K562 (cell line): ENCODE measurements at regions not wholly inside any gene's neighbourhood (a gene's known extent, or its start where the extent isn't known, plus 50 kb on each side); places are given as distances from the start of the nearest gene placed in this dataset.
A peak's percentile ranks its signal among the peaks of the same experiment; 100 is the strongest.

Experiments
- C11orf30 ChIP-seq: fragments of 450-650 bp; IDR thresholded peaks from 2 replicates; pipeline ENCODE4 v1.6.1; 2016; ENCODE audit warnings: low read depth, mild to moderate bottlenecking
- CXXC5 ChIP-seq: fragments of 250-450 bp; sonication (Bioruptor Pico); IDR thresholded peaks from 2 replicates; pipeline ENCODE4 v1.8.0; 2022; ENCODE audit warnings: inconsistent platforms, mild to moderate bottlenecking, moderate library complexity
- ETV6 ChIP-seq, 3 experiments: fragments of 150-350 bp in 1 of 3; sonication (generic) in 1 of 3; formaldehyde crosslinking in 1 of 3; IDR thresholded peaks; 2 replicates each; pipeline versions ENCODE4 v1.6.1 to v1.8.0; 2014 to 2022; ENCODE audit warnings: borderline replicate concordance in 2 of 3, low read depth in 2 of 3, antibody characterized with exemption in 1 of 3, low read length in 1 of 3, mild to moderate bottlenecking in 1 of 3, missing genetic modification reagents in 1 of 3
- FOXA3 ChIP-seq, 2 experiments: fragments of 450-650 bp in 1 of 2; sonication (generic) in 1 of 2; formaldehyde crosslinking; IDR thresholded peaks in 1 of 2; conservative IDR thresholded peaks in 1 of 2; 2 replicates each; pipeline versions ENCODE4 v1.4.0 to v1.8.0; 2020 to 2022; ENCODE audit warnings: mild to moderate bottlenecking in 2 of 2, missing genetic modification reagents in 1 of 2
- FOXJ2 ChIP-seq: fragments of 200-800 bp; sonication (Bioruptor generic); IDR thresholded peaks from 2 replicates; pipeline ENCODE4 v1.6.1; 2016; ENCODE audit warnings: missing genetic modification characterization, missing compliant biosample characterization
- HMG20A ChIP-seq: fragments of 450-650 bp; formaldehyde crosslinking; conservative IDR thresholded peaks from 2 replicates; pipeline ENCODE4 v1.4.0; 2020; ENCODE audit warnings: mild to moderate bottlenecking, mixed read lengths
- HNRNPK ChIP-seq: fragments of 200-400 bp; formaldehyde crosslinking; IDR thresholded peaks from one replicate; pipeline ENCODE4 v1.6.1; 2018; ENCODE audit warnings: mild to moderate bottlenecking, low read depth, low read length; ENCODE audit not compliant: poor library complexity, severe bottlenecking
- HNRNPL ChIP-seq: fragments of 200-400 bp; formaldehyde crosslinking; IDR thresholded peaks from 2 replicates; pipeline ENCODE4 v1.6.1; 2017; ENCODE audit warnings: low read depth, mild to moderate bottlenecking, low read length
- HNRNPUL1 ChIP-seq: fragments of 200-400 bp; formaldehyde crosslinking; IDR thresholded peaks from 2 replicates; pipeline ENCODE4 v1.6.1; 2017; ENCODE audit warnings: low read length
- MAFK ChIP-seq: IDR thresholded peaks from 2 replicates; pipeline ENCODE4 v1.6.1; 2011; ENCODE audit warnings: low read length, improper control_type of control experiment
- SMAD4 ChIP-seq: fragments of 250-450 bp; sonication (Bioruptor Pico); conservative IDR thresholded peaks from 2 replicates; pipeline ENCODE4 v1.8.0; 2021; ENCODE audit warnings: inconsistent platforms, mild to moderate bottlenecking, moderate library complexity
- TAF9B ChIP-seq: fragments of 450-650 bp; IDR thresholded peaks from 2 replicates; pipeline ENCODE4 v1.6.1; 2018; ENCODE audit warnings: mild to moderate bottlenecking; ENCODE audit not compliant: partially characterized antibody
- ZBTB7A ChIP-seq: IDR thresholded peaks from 2 replicates; pipeline ENCODE4 v1.6.1; 2011; ENCODE audit warnings: low read depth, mild to moderate bottlenecking, low read length, moderate library complexity, borderline replicate concordance; ENCODE audit not compliant: control insufficient read depth
- ZNF384 ChIP-seq: IDR thresholded peaks from 2 replicates; pipeline ENCODE4 v1.6.1; 2012; ENCODE audit warnings: low read depth, low read length, improper control_type of control experiment
- ZNF584 ChIP-seq: fragments of 200-800 bp; sonication (Bioruptor generic); IDR thresholded peaks from 2 replicates; pipeline ENCODE4 v1.6.1; 2016; ENCODE audit warnings: low read depth, mild to moderate bottlenecking, missing genetic modification characterization, missing compliant biosample characterization
- TF ChIP-seq, protein P1 (sequence below): sonication (generic); formaldehyde crosslinking; IDR thresholded peaks from 2 replicates; pipeline ENCODE4 v1.8.0; 2022; ENCODE audit warnings: mild to moderate bottlenecking, missing genetic modification reagents, borderline replicate concordance
- TF ChIP-seq, protein P2 (sequence below): fragments of 450-650 bp; IDR thresholded peaks from 2 replicates; pipeline ENCODE4 v1.7.1; 2018; ENCODE audit warnings: mild to moderate bottlenecking, low read depth; ENCODE audit not compliant: partially characterized antibody
- TF ChIP-seq, protein P3 (sequence below): fragments of 450-650 bp; formaldehyde crosslinking; IDR thresholded peaks from 2 replicates; pipeline ENCODE4 v1.4.0; 2020; ENCODE audit warnings: mild to moderate bottlenecking, moderate library complexity

DNA sequence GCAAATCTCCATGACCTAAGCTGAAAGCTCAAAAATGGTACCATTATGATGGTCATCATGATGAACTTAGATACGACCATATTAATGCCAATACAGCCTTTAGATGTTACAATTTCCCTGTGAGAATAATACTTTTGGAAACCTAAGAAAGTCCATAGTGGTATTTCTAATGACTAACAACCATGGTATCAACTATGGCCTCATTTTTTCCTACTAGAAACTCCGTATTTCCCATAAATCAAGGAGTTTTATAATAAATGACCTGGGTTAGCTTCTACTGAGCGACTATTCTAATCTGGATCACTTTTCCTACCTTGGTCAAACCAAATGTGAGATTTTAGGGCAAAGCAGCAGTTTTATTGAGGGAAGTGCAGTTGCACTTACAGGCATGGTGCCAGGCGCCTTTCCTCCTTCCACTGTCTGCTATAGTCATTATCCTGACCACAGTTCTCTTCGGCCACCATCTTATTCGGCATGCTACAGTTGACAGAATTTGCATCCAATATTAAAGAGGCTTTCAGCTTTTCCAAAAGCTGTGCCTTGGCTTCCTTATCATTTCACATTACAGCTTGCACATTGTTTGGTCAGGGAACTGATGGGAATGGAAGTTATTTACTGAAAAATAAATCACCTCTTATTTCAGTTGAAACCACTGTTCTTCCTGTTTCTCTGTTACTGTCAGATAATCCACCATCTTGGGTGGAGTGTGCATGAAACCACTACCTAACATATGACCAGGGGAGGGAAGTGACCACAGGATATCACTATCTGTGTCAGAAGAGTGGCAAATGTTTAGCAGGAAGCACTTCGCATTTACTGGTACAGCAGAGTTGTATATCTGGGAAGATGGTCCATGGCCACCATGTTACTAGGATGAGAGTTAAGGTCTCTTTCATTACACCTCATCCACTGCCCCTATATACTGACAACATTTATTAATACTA lies 74.5 kb upstream of the PICALM start (continued):
- no peak for TF ChIP-seq ZBTB7A
- TF ChIP-seq, protein P1, sequence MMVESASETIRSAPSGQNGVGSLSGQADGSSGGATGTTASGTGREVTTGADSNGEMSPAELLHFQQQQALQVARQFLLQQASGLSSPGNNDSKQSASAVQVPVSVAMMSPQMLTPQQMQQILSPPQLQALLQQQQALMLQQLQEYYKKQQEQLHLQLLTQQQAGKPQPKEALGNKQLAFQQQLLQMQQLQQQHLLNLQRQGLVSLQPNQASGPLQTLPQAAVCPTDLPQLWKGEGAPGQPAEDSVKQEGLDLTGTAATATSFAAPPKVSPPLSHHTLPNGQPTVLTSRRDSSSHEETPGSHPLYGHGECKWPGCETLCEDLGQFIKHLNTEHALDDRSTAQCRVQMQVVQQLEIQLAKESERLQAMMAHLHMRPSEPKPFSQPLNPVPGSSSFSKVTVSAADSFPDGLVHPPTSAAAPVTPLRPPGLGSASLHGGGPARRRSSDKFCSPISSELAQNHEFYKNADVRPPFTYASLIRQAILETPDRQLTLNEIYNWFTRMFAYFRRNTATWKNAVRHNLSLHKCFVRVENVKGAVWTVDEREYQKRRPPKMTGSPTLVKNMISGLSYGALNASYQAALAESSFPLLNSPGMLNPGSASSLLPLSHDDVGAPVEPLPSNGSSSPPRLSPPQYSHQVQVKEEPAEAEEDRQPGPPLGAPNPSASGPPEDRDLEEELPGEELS (CRISPR knock-in tag), result no peak
- TF ChIP-seq TAF9B, result peak; percentile 58
- peak; percentile 77 for TF ChIP-seq SMAD4
- peak; percentile 48 for TF ChIP-seq CXXC5 (CRISPR knock-in tag)
- no peak for TF ChIP-seq C11orf30
- no peak for TF ChIP-seq HMG20A
- peak; percentile 68 to 94; a peak in 3 of 4 replicates for TF ChIP-seq FOXA3 (CRISPR knock-in tag; conservative IDR thresholded peaks at IDR 0.05 in 1 of 2, IDR thresholded peaks at IDR 0.05 in 1 of 2)
- TF ChIP-seq HNRNPK, result no peak
- TF ChIP-seq ZNF584 (CRISPR knock-in tag), result peak; percentile 66
- TF ChIP-seq MAFK, result peak; percentile 40; the same call in 1 of the 2 replicates
- peak; percentile 68 to 94; a peak in 3 of 4 replicates for TF ChIP-seq ETV6 (IDR thresholded peaks at IDR 0.05; ENCODE audit: borderline replicate concordance in 1 of 2, low read depth in 2 of 2, low read length in 1 of 2)
- TF ChIP-seq ETV6 (CRISPR knock-in tag; IDR thresholded peaks at IDR 0.05; ENCODE audit: borderline replicate concordance), result no peak
- TF ChIP-seq HNRNPL, result no peak
- TF ChIP-seq FOXJ2 (tag), result no peak
- TF ChIP-seq, protein P2, sequence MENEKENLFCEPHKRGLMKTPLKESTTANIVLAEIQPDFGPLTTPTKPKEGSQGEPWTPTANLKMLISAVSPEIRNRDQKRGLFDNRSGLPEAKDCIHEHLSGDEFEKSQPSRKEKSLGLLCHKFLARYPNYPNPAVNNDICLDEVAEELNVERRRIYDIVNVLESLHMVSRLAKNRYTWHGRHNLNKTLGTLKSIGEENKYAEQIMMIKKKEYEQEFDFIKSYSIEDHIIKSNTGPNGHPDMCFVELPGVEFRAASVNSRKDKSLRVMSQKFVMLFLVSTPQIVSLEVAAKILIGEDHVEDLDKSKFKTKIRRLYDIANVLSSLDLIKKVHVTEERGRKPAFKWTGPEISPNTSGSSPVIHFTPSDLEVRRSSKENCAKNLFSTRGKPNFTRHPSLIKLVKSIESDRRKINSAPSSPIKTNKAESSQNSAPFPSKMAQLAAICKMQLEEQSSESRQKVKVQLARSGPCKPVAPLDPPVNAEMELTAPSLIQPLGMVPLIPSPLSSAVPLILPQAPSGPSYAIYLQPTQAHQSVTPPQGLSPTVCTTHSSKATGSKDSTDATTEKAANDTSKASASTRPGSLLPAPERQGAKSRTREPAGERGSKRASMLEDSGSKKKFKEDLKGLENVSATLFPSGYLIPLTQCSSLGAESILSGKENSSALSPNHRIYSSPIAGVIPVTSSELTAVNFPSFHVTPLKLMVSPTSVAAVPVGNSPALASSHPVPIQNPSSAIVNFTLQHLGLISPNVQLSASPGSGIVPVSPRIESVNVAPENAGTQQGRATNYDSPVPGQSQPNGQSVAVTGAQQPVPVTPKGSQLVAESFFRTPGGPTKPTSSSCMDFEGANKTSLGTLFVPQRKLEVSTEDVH, result peak; percentile 49
- TF ChIP-seq HNRNPUL1, result no peak
- no peak for TF ChIP-seq ZNF384
- TF ChIP-seq, protein P3, sequence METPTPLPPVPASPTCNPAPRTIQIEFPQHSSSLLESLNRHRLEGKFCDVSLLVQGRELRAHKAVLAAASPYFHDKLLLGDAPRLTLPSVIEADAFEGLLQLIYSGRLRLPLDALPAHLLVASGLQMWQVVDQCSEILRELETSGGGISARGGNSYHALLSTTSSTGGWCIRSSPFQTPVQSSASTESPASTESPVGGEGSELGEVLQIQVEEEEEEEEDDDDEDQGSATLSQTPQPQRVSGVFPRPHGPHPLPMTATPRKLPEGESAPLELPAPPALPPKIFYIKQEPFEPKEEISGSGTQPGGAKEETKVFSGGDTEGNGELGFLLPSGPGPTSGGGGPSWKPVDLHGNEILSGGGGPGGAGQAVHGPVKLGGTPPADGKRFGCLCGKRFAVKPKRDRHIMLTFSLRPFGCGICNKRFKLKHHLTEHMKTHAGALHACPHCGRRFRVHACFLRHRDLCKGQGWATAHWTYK, result peak; percentile 86; the same call in 1 of the 2 replicates
